GM23338 (cell line): ENCODE measurements at regions not wholly inside any gene's neighbourhood (a gene's known extent, or its start where the extent isn't known, plus 50 kb on each side); places are given as distances from the start of the nearest gene placed in this dataset.

ENCODE experiments used
- CREB1 ChIP-seq: fragments of 250-450 bp; sonication (Bioruptor Pico); IDR thresholded peaks from 2 replicates; pipeline ENCODE4 v1.5.0; 2020; ENCODE audit warnings: low read depth, mild to moderate bottlenecking, moderate library complexity
- CTCF ChIP-seq, 2 experiments: fragments of 200-600 bp in 1 of 2; sonication (generic) in 1 of 2; conservative IDR thresholded peaks; 2 replicates each; pipeline versions ENCODE4 v1.5.1 to v1.6.1; 2016 to 2017; ENCODE audit warnings: antibody characterized with exemption in 2 of 2, low read depth in 2 of 2, mild to moderate bottlenecking in 2 of 2, moderate library complexity in 1 of 2
- EZH2 ChIP-seq: fragments of 200-600 bp; sonication (generic); IDR thresholded peaks from one replicate; pipeline ENCODE4 v1.8.0; 2017; ENCODE audit warnings: antibody characterized with exemption, mild to moderate bottlenecking, low read depth; ENCODE audit not compliant: unreplicated experiment
- STAT1 ChIP-seq: IDR thresholded peaks from one replicate; pipeline ENCODE4 v1.6.1; 2016; ENCODE audit warnings: antibody characterized with exemption; ENCODE audit not compliant: unreplicated experiment
- ZNF331 ChIP-seq: fragments of 250-450 bp; sonication (Bioruptor Pico); IDR thresholded peaks from 2 replicates; pipeline ENCODE4 v1.5.0; 2020; ENCODE audit warnings: low read depth, mild to moderate bottlenecking, moderate library complexity
- TF ChIP-seq, protein P1 (sequence below): IDR thresholded peaks from one replicate; pipeline ENCODE4 v1.6.1; 2018; ENCODE audit warnings: antibody characterized with exemption; ENCODE audit not compliant: unreplicated experiment

- TF ChIP-seq ZNF331 (CRISPR knock-in tag) = no peak
- no peak for TF ChIP-seq CTCF (conservative IDR thresholded peaks at IDR 0.05; ENCODE audit: low read depth in 2 of 2)
- TF ChIP-seq EZH2 = no peak
- TF ChIP-seq, protein P1, sequence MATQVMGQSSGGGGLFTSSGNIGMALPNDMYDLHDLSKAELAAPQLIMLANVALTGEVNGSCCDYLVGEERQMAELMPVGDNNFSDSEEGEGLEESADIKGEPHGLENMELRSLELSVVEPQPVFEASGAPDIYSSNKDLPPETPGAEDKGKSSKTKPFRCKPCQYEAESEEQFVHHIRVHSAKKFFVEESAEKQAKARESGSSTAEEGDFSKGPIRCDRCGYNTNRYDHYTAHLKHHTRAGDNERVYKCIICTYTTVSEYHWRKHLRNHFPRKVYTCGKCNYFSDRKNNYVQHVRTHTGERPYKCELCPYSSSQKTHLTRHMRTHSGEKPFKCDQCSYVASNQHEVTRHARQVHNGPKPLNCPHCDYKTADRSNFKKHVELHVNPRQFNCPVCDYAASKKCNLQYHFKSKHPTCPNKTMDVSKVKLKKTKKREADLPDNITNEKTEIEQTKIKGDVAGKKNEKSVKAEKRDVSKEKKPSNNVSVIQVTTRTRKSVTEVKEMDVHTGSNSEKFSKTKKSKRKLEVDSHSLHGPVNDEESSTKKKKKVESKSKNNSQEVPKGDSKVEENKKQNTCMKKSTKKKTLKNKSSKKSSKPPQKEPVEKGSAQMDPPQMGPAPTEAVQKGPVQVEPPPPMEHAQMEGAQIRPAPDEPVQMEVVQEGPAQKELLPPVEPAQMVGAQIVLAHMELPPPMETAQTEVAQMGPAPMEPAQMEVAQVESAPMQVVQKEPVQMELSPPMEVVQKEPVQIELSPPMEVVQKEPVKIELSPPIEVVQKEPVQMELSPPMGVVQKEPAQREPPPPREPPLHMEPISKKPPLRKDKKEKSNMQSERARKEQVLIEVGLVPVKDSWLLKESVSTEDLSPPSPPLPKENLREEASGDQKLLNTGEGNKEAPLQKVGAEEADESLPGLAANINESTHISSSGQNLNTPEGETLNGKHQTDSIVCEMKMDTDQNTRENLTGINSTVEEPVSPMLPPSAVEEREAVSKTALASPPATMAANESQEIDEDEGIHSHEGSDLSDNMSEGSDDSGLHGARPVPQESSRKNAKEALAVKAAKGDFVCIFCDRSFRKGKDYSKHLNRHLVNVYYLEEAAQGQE = no peak
- TF ChIP-seq STAT1 = no peak
- TF ChIP-seq CREB1 = no peak
Measured at GRCh38 chr1:244761279-244761678, 74.2 kb upstream of the COX20 start.
